ENCODE measurements at regions not wholly inside any gene's neighbourhood (a gene's known extent, or its start where the extent isn't known, plus 50 kb on each side); places are given as distances from the start of the nearest gene placed in this dataset.
"Not testable (repeated sequence)": the region's sequence is repeated elsewhere in the genome, so short reads cannot be mapped to it uniquely, and the experiment has no call there.

DNA sequence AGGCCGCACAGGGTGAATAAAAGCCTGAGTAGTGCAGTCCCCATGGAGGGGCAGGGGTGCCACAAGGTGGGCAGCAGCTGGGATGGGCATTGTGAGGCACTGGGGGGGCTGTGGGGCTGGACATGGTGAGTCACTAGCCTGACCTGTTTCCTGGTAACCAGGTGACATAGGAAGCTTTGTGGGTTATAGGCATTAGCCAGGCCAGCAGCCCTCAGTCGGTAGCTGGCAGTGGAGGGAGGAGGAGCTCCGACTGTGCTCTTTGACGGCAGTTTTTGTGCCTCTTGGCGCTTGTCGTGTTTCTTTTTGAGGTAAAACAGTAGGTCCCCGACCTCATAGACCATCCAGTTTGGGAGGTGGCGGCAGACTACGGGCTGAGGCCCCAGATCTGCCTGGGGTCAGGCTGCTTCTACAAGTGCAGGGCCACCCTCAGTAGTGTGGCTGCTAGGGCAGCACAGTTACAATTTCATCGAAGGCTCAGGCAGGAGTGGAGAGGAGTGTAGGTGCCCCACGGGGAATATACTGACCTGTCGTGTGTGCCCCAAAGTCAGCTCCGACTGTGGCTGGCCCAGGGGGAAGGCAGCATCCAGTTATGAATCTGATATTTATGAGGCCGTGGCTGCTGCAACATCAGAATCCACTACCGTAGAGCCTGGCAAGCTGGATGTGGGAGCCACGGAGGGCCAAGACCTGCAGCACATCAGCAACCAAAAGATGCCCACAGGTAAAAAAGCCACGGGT is 107.7 kb downstream of the CRYBB2 start:
- in situ Hi-C loops (cut with MboI; ENCODE audit: low pct_unique_long_range_greater_than_20kb, low sequenced_read_pairs, unreplicated experiment) = loop anchor here (25.0 kb wide), 1 partner anchor 240 kb away; no protein-coding TSS in a partner anchor
- no peak for TF ChIP-seq CTCF (IDR thresholded peaks at IDR 0.05; ENCODE audit: extremely low read depth, insufficient read depth, missing control alignments)
- DNase-seq (ENCODE audit: low spot score) = no peak

DNA sequence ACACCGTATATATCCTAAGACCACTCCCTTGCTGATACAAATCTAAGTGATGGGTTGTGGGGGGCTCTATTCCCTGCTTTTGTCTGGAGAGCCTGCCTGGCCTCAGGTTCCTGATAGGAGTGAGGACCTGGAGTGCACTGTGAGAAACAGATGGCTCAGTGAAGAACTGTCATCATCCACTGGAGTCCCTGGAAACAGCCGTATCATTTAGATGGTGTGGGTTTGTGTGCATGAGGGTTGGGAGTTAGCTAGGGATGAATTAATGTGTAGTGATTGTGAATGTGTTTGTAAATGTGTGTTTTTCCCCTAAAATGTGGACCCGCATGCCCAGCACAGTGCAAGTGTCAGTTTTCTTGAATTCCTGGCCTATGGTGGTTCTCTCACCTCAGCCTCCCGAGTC is 111.6 kb downstream of the CRYBB2 start:
- TF ChIP-seq CTCF (IDR thresholded peaks at IDR 0.05; ENCODE audit: extremely low read depth, insufficient read depth, missing control alignments) = no peak
- in situ Hi-C loops (cut with MboI; ENCODE audit: low pct_unique_long_range_greater_than_20kb, low sequenced_read_pairs, unreplicated experiment) = loop anchor here (25.0 kb wide), 1 partner anchor 244 kb away; no protein-coding TSS in a partner anchor
- DNase-seq (ENCODE audit: low spot score) = no peak

DNA sequence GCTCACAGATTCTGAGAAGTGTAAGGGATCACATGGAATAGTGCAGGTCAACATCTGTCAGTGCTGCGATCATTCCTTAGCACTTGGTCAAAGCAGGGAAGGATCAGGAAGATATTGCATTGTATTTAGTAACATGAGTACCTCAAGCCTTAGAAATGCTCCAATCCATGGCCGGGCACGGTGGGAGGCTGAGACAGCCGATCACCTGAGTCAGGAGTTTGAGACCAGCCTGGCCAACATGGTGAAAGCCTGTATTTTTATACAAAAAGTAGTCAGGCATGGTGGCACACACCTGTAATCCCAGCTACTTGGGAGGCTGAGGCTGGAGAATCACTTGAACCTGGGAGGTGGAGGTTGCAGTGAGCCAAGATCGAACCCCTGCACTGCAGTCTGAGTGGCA is 112.5 kb downstream of the CRYBB2 start:
- DNase-seq (ENCODE audit: low spot score) = not testable (repeated sequence)
- in situ Hi-C loops (cut with MboI; ENCODE audit: low pct_unique_long_range_greater_than_20kb, low sequenced_read_pairs, unreplicated experiment) = loop anchor here (25.0 kb wide), 1 partner anchor 245 kb away; no protein-coding TSS in a partner anchor

GRCh38 chr22:25332386-25332785 is 112.9 kb downstream of the CRYBB2 start:
- DNase-seq (ENCODE audit: low spot score) = no peak
- TF ChIP-seq CTCF (IDR thresholded peaks at IDR 0.05; ENCODE audit: extremely low read depth, insufficient read depth, missing control alignments) = no peak
- in situ Hi-C loops (cut with MboI; ENCODE audit: low pct_unique_long_range_greater_than_20kb, low sequenced_read_pairs, unreplicated experiment) = loop anchor here (25.0 kb wide), 1 partner anchor 245 kb away; no protein-coding TSS in a partner anchor

GRCh38 chr22:25334162-25334490 is 114.7 kb downstream of the CRYBB2 start:
- in situ Hi-C loops (cut with MboI; ENCODE audit: low pct_unique_long_range_greater_than_20kb, low sequenced_read_pairs, unreplicated experiment) = loop anchor here (25.0 kb wide), 1 partner anchor 247 kb away; no protein-coding TSS in a partner anchor
- DNase-seq (ENCODE audit: low spot score) = no peak
- TF ChIP-seq CTCF (IDR thresholded peaks at IDR 0.05; ENCODE audit: extremely low read depth, insufficient read depth, missing control alignments) = peak; percentile 80

DNA sequence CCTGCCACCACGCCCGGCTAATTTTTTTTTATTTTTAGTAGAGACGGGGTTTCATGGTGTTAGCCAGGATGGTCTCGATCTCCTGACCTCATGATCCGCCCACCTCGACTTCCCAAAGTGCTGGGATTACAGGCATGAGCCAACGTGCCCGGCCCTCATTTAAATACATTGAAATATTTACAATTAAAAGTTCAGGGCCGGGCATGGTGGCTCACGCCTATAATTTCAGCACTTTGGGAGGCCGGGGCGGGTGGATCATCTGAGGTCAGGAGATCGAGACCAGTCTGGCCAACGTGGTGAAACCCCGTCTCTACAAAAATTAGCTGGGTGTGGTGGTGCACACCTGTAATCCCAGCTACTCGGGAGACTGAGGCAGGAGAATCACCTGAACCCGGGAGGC is 115.2 kb downstream of the CRYBB2 start:
- in situ Hi-C loops (cut with MboI; ENCODE audit: low pct_unique_long_range_greater_than_20kb, low sequenced_read_pairs, unreplicated experiment) = loop anchor here (25.0 kb wide), 1 partner anchor 247 kb away; no protein-coding TSS in a partner anchor
- not testable (repeated sequence) for DNase-seq (ENCODE audit: low spot score)

DNA sequence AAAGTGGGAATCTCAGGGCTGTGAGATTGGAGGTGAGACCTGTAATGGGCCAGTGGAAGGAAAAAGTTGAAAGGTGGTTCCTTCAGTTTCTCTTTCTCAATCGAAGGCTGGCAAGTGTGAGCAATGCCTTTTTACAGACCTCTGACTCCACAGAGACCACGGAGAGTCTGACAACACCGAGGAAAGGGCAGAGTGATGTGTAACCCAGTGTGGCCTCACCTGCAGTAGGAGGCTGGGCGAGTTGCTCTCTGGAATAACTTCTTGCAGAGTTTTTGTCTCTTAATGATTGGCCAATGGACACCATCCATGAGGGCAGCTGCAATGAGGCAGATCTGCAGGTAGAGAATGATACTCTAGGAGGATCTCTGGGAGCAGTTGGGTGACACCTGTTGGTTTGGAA is 115.8 kb downstream of the CRYBB2 start:
- in situ Hi-C loops (cut with MboI; ENCODE audit: low pct_unique_long_range_greater_than_20kb, low sequenced_read_pairs, unreplicated experiment) = loop anchor here (25.0 kb wide), 1 partner anchor 248 kb away; no protein-coding TSS in a partner anchor
- DNase-seq (ENCODE audit: low spot score) = not testable (repeated sequence)

GRCh38 chr22:25340536-25340935 is 121.1 kb downstream of the CRYBB2 start:
- DNase-seq (ENCODE audit: low spot score) = not testable (repeated sequence)
- in situ Hi-C loops (cut with MboI; ENCODE audit: low pct_unique_long_range_greater_than_20kb, low sequenced_read_pairs, unreplicated experiment) = loop anchor here (25.0 kb wide), 1 partner anchor 253 kb away; no protein-coding TSS in a partner anchor

GRCh38 chr22:25344366-25344765 is 124.9 kb downstream of the CRYBB2 start:
- in situ Hi-C loops (cut with MboI; ENCODE audit: low pct_unique_long_range_greater_than_20kb, low sequenced_read_pairs, unreplicated experiment) = loop anchor here (25.0 kb wide), 1 partner anchor 257 kb away; no protein-coding TSS in a partner anchor

More at GRCh38 chr22:25344366-25344765, 124.9 kb downstream of the CRYBB2 start:
- DNase-seq (ENCODE audit: low spot score) = not testable (repeated sequence)

All from GM13977 (cell line).